ENCODE measurements at regions not wholly inside any gene's neighbourhood (a gene's known extent, or its start where the extent isn't known, plus 50 kb on each side); places are given as distances from the start of the nearest gene placed in this dataset.

- TF ChIP-seq, protein P1, sequence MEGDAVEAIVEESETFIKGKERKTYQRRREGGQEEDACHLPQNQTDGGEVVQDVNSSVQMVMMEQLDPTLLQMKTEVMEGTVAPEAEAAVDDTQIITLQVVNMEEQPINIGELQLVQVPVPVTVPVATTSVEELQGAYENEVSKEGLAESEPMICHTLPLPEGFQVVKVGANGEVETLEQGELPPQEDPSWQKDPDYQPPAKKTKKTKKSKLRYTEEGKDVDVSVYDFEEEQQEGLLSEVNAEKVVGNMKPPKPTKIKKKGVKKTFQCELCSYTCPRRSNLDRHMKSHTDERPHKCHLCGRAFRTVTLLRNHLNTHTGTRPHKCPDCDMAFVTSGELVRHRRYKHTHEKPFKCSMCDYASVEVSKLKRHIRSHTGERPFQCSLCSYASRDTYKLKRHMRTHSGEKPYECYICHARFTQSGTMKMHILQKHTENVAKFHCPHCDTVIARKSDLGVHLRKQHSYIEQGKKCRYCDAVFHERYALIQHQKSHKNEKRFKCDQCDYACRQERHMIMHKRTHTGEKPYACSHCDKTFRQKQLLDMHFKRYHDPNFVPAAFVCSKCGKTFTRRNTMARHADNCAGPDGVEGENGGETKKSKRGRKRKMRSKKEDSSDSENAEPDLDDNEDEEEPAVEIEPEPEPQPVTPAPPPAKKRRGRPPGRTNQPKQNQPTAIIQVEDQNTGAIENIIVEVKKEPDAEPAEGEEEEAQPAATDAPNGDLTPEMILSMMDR (IDR thresholded peaks at IDR 0.05) = no peak
Measured at GRCh38 chr15:94740469-94740868, 509.1 kb downstream of the MCTP2 start.

DNA sequence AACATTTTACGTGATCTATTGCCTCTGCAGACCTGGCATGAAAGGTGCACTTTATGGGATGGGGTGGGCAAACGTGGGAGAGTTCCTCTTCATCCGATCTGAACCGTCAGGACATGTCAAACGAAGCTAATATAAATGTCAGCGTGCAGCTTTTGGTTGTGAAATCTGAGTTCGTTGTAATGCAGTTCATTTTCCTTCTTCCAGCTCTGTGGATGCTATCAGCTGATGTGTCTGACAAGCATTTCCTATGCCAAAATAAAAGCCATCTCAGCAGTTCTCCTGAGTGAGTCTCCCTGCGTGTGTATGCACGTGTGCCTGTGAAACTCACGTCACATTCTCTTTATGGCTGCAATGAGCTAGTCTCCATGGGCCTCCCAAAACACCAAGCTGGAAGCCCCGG lies 512.3 kb downstream of the MCTP2 start:
- TF ChIP-seq, protein P1 (IDR thresholded peaks at IDR 0.05) = no peak

DNA sequence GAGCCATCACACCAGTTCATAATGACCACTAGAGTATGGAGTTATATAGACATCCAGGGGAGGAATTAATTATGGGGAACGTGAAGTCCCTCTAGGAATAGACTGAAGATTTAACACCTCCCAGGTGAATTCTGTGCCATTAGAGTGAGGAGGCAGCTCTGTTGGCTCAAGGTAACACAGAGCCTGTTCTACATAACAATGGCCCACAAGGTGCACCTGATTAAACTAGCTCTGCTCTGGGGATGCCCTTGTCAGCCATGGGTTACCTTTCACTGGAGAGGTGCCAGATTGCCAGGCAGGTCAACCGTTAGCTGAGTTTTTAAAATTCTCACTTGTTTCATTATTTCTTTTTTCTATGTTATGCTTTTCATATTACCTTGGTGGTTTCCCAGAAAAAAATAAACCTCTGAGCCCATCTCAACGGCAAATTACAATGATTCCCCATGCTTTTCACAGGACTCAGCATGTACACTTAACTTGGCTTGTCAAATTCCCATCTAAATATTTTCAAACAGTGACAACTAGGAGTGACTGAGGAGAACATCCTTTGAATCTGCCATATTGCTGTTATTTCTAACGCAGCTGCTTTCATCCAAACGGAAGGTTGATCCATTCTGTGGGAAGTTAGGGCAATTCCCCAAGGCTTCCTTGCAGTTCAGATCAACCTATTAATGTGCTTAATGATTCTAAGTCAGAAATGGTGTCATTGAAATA lies 512.9 kb downstream of the MCTP2 start:
- TF ChIP-seq, protein P1 (IDR thresholded peaks at IDR 0.05) = no peak

GRCh38 chr15:94745371-94745770 lies 514.0 kb downstream of the MCTP2 start:
- TF ChIP-seq, protein P1 (IDR thresholded peaks at IDR 0.05) = no peak

DNA sequence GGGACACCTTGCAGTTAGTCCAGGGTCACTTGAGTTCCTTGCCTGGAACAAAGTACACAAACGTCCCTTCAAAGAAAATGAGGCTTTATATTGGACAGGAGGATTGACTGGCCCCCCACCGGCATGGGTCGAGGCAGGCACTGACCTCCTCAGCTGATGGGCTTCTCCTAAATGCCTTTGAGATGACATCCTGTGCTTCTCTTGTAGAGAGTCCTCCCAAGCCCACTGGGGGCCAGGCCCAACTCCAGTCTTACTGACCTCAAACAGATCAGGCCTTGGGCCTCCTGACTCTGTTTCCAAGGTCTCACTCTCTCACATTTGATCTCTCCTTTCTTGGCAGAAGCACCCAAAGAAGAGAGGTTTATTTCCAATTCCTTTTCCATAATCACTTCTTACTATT lies 516.1 kb downstream of the MCTP2 start:
- TF ChIP-seq, protein P1 (IDR thresholded peaks at IDR 0.05) = no peak

GRCh38 chr15:94749811-94750617 lies 518.7 kb downstream of the MCTP2 start:
- TF ChIP-seq, protein P1 (IDR thresholded peaks at IDR 0.05) = no peak

DNA sequence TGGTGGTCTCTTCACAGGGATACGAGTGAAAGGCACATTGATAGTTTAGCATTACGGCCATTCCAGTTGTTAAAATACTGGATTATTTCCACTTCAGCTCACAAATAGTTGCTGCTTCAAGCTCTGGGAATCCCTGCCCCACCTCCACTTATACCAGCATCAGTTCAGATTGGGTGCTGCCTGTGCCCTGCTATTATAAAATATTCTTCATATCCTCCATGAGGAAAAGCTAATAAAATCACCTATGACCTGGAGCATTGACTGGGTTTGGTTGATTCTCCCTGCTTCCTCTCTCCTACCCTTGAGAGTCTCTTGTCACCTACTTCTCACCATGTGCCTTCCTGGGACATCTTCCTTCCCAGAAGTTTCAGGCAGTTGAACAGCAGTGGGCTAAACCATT lies 529.0 kb downstream of the MCTP2 start:
- TF ChIP-seq, protein P1 (IDR thresholded peaks at IDR 0.05) = no peak
